ENCODE measurements at regions not wholly inside any gene's neighbourhood (a gene's known extent, or its start where the extent isn't known, plus 50 kb on each side); places are given as distances from the start of the nearest gene placed in this dataset.

GRCh38 chr3:106010829-106011228 is 142.0 kb upstream of the CBLB start:
- TF ChIP-seq YY1 (IDR thresholded peaks at IDR 0.05; ENCODE audit: insufficient read depth, insufficient read length) (no peak), ZNF274 (IDR thresholded peaks at IDR 0.05; ENCODE audit: low read depth, low read length) (no peak), SUZ12 (IDR thresholded peaks at IDR 0.05; ENCODE audit: extremely low read depth, insufficient read depth, insufficient read length) (no peak)
